Endothelial cell of umbilical vein (primary cell): ENCODE measurements at regions not wholly inside any gene's neighbourhood (a gene's known extent, or its start where the extent isn't known, plus 50 kb on each side); places are given as distances from the start of the nearest gene placed in this dataset.

Experiments
- BruUV-seq: library from RNA; stranded (reverse); fragments of 400-500 nt; replicated peaks from 2 replicates; lab custom pipeline; 2021; lab: Mats Ljungman, UMichigan
- CTCF ChIA-PET: fragments of 300-600, 350-600 bp; sonication (Branson Sonifier 250); formaldehyde crosslinking; loops from one replicate; lab custom pipeline; 2021; ENCODE audit warnings: antibody characterized with exemption, inconsistent platforms; lab: Charles Lee
- POLR2A ChIA-PET: fragments of 300-600, 350-600 bp; sonication (Branson Sonifier 250); formaldehyde crosslinking; loops from one replicate; lab custom pipeline; 2021; ENCODE audit warnings: antibody characterized with exemption, inconsistent platforms; lab: Charles Lee
- DNase-seq: peaks from one replicate; pipeline ENCODE4 v3.0.0-alpha.2; 2011; ENCODE audit warnings: low read depth, low spot score
- FAIRE-seq: peaks from 2 replicates; lab custom pipeline; 2011; peaks lifted over from hg19 to GRCh38; lab: Jason Lieb, UNC
- H2AFZ ChIP-seq: 2 replicates; pipeline ENCODE4 v1.6.0; 2012; ENCODE audit warnings: low read depth, low read length, control low read depth, inconsistent platforms
- H3K27ac ChIP-seq: 2 replicates; pipeline ENCODE4 v1.5.1; 2011; ENCODE audit warnings: low read depth, mild to moderate bottlenecking, control low read depth, low read length, moderate library complexity; ENCODE audit not compliant: insufficient read depth
- H3K27me3 ChIP-seq, 2 experiments: 2 replicates each; pipeline versions ENCODE4 v1.6.0 to v1.6.1; 2011; ENCODE audit warnings: low read length in 2 of 2, mixed read lengths in 1 of 2; ENCODE audit not compliant: control insufficient read depth in 2 of 2, insufficient read depth in 2 of 2
- H3K36me3 ChIP-seq, 2 experiments: 2 replicates in 1 of 2; 3 replicates in 1 of 2; pipeline ENCODE4 v1.5.1; 2011; ENCODE audit warnings: low read length in 2 of 2, mild to moderate bottlenecking in 1 of 2, moderate library complexity in 1 of 2; ENCODE audit not compliant: control insufficient read depth in 2 of 2, insufficient read depth in 2 of 2; ENCODE audit errors: extremely low read depth in 1 of 2
- H3K4me1 ChIP-seq: 3 replicates; pipeline ENCODE4 v1.5.1; 2011; ENCODE audit warnings: mild to moderate bottlenecking, low read length; ENCODE audit not compliant: control insufficient read depth, insufficient read depth; ENCODE audit errors: extremely low read depth
- H3K4me2 ChIP-seq: 2 replicates; pipeline ENCODE4 v1.6.1; 2011; ENCODE audit warnings: low read length, control low read depth, mixed read lengths; ENCODE audit not compliant: insufficient read depth
- H3K4me3 ChIP-seq, 3 experiments: fragments of 200-600 bp in 1 of 3; sonication (generic), shearing (Covaris generic) in 1 of 3; replicated peaks in 1 of 3; 2 replicates each; pipeline ENCODE4 v1.5.1; 2011 to 2016; ENCODE audit warnings: control low read depth in 3 of 3, low read length in 3 of 3, mild to moderate bottlenecking in 2 of 3, inconsistent platforms in 1 of 3, low read depth in 1 of 3, moderate library complexity in 1 of 3; ENCODE audit not compliant: insufficient read depth in 1 of 3
- H3K79me2 ChIP-seq: 2 replicates; pipeline ENCODE4 v1.6.0; 2012; ENCODE audit warnings: low read length, inconsistent platforms; ENCODE audit not compliant: control insufficient read depth, insufficient read depth
- H3K9ac ChIP-seq: replicated peaks from 2 replicates; pipeline ENCODE3; 2011; ENCODE audit warnings: low read length, control low read depth; ENCODE audit not compliant: insufficient read depth; ENCODE audit errors: extremely low read depth
- H3K9me1 ChIP-seq: replicated peaks from 3 replicates; pipeline ENCODE4 v1.6.0; 2011; ENCODE audit warnings: mild to moderate bottlenecking, low read length; ENCODE audit not compliant: control insufficient read depth, insufficient read depth; ENCODE audit errors: extremely low read depth
- H3K9me3 ChIP-seq: replicated peaks from 2 replicates; pipeline ENCODE4 v1.5.1; 2012; ENCODE audit warnings: low read length, inconsistent platforms; ENCODE audit not compliant: control insufficient read depth, insufficient read depth
- H4K20me1 ChIP-seq: replicated peaks from 2 replicates; pipeline ENCODE3; 2011; ENCODE audit warnings: mild to moderate bottlenecking, low read length; ENCODE audit not compliant: control insufficient read depth, insufficient read depth; ENCODE audit errors: extremely low read depth
- CTCF ChIP-seq, 2 donors: IDR thresholded peaks; 1 replicate in 1 of 2; 2 replicates in 1 of 2; pipeline ENCODE4 v1.5.1; 2011; ENCODE audit warnings: low read length in 2 of 2, mild to moderate bottlenecking in 2 of 2, moderate library complexity in 2 of 2, control low read depth in 1 of 2, inconsistent platforms in 1 of 2, low read depth in 1 of 2; ENCODE audit not compliant: insufficient read depth in 1 of 2; ENCODE audit errors: extremely low read depth in 1 of 2
- EZH2 ChIP-seq: IDR thresholded peaks from 2 replicates; pipeline ENCODE4 v1.6.1; 2012; ENCODE audit warnings: borderline replicate concordance, low read depth, mild to moderate bottlenecking, moderate library complexity, low read length, inconsistent platforms; ENCODE audit not compliant: severe bottlenecking
- FOS ChIP-seq: IDR thresholded peaks from 2 replicates; pipeline ENCODE4 v1.6.1; 2011; ENCODE audit warnings: mild to moderate bottlenecking, low read length, moderate library complexity, borderline replicate concordance; ENCODE audit not compliant: insufficient read depth
- GATA2 ChIP-seq: IDR thresholded peaks from 2 replicates; pipeline ENCODE4 v1.7.0; 2011; ENCODE audit warnings: low read depth, mild to moderate bottlenecking, moderate library complexity, mixed read lengths, low read length; ENCODE audit not compliant: insufficient read length, insufficient read depth
- JUN ChIP-seq: IDR thresholded peaks from 2 replicates; pipeline ENCODE4 v1.6.1; 2011; ENCODE audit warnings: borderline replicate concordance, low read depth; ENCODE audit not compliant: insufficient read length, insufficient read depth
- MAX ChIP-seq: IDR thresholded peaks from 2 replicates; pipeline ENCODE4 v1.6.1; 2011; ENCODE audit not compliant: insufficient read depth, insufficient read length
- MYC ChIP-seq: IDR thresholded peaks from one replicate; pipeline ENCODE4 v1.6.1; 2011; ENCODE audit warnings: mild to moderate bottlenecking, low read depth, low read length
- POLR2AphosphoS5 ChIP-seq: IDR thresholded peaks from 2 replicates; pipeline ENCODE4 v1.6.1; 2012; ENCODE audit warnings: low read depth, mild to moderate bottlenecking, control low read depth, low read length, moderate library complexity; ENCODE audit not compliant: insufficient read depth
- dilution Hi-C: fragments of 300-500 bp; cut with MboI; formaldehyde crosslinking; loops from one replicate; pipeline ENCODE4 v1.15.0; 2019; ENCODE audit warnings: low sequenced_read_pairs; ENCODE audit not compliant: extremely low pct_ligation_motif_present
- intact Hi-C: fragments of 100-400 bp; cut with micrococcal nuclease; formaldehyde crosslinking; loops from one replicate; pipeline ENCODE4 v1.10.0; 2022

GRCh38 chr5:18051953-18052352, 417.7 kb downstream of the TAF11L14 start:
- H3K9ac ChIP-seq = no peak overlapping the region
- FAIRE-seq = no peak
- ChIA-PET CTCF (no interaction called here), POLR2A (no interaction called here)
- H3K9me3 ChIP-seq = no peaks in the 10 kb centered on the region
- intact Hi-C loops = no loop called here
- DNase-seq = no peak
- no peaks in the 10 kb centered on the region for H3K36me3 ChIP-seq
- H3K4me1 ChIP-seq = no peaks in the 10 kb centered on the region
- no peaks in the 10 kb centered on the region for H4K20me1 ChIP-seq
- H3K9me1 ChIP-seq = no peaks in the 10 kb centered on the region
- no peak overlapping the region for H3K27ac ChIP-seq
- dilution Hi-C loops = no loop called here
- no peaks in the 10 kb centered on the region for H3K79me2 ChIP-seq
- BruUV-seq = no TSS peak
- no peaks in the 10 kb centered on the region for H3K27me3 ChIP-seq
- TF ChIP-seq EZH2 (no peak), MAX (no peak), MYC (no peak), JUN (no peak), GATA2 (no peak), FOS (no peak), CTCF (IDR thresholded peaks at IDR 0.05; ENCODE audit: extremely low read depth in 1 of 2, insufficient read depth in 1 of 2, low read depth in 1 of 2, low read length in 2 of 2) (no peak), POLR2AphosphoS5 (no peak)
- no peak overlapping the region for H3K4me2 ChIP-seq
- no peak overlapping the region for H3K4me3 ChIP-seq
- no peak overlapping the region for H2AFZ ChIP-seq
